ENCODE measurements at regions not wholly inside any gene's neighbourhood (a gene's known extent, or its start where the extent isn't known, plus 50 kb on each side); places are given as distances from the start of the nearest gene placed in this dataset.
A peak's percentile ranks its signal among the peaks of the same experiment; 100 is the strongest.
"Not testable (repeated sequence)": the region's sequence is repeated elsewhere in the genome, so short reads cannot be mapped to it uniquely, and the experiment has no call there.

- peak; percentile 91 to 92 for DNase-seq
Measured at GRCh38 chr3:153221748-153222162, 59.7 kb downstream of the RAP2B start.

GRCh38 chr3:153226877-153227276 lies 64.9 kb downstream of the RAP2B start:
- not testable (repeated sequence) for DNase-seq

GRCh38 chr3:153230427-153230826 lies 68.4 kb downstream of the RAP2B start:
- not testable (repeated sequence) for DNase-seq

DNA sequence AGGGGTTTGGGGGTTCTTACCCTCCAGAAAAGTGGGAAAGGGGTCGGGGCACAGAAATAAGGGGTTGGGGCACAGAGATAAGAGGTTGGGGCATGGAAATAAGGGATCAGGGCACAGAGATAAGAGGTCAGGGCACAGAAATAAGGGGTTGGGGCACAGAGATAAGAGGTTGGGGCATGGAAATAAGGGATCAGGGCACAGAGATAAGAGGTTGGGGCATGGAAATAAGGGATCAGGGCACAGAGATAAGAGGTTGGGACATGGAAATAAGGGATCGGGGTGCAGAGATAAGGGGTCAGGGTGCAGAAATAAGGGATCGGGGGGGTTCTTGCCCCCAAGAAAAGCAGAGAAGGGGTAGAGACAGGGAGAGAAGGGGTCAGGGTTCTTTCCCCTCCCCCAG lies 69.2 kb downstream of the RAP2B start:
- DNase-seq = not testable (repeated sequence)

DNA sequence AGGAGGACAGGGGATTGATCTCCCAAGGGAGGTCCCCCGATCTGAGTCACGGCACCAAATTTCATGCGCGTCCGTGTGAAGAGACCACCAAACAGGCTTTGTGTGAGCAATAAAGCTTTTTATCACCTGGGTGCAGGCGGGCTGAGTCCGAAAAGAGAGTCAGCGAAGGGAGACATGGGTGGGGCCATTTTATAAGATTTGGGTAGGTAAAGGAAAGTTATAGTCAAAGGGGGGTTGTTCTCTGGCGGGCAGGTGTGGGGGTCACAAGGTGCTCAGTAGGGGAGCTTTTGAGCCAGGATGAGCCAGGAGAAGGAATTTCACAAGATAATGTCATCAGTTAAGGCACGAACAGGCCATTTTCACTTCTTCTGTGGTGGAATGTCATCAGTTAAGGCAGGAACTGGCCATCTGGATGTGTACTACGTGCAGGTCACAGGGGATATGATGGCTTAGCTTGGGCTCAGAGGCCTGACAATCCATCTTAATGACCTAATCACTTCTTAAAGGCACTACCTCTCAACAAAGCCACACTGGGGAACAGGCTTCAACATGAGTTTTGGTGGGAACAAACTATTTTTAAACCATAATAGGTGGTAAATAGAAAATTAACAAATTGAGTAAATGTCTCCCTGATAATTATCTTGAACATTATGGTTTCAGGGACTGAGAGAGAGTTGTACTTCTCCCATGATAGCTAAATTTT lies 70.2 kb downstream of the RAP2B start:
- not testable (repeated sequence) for DNase-seq

DNA sequence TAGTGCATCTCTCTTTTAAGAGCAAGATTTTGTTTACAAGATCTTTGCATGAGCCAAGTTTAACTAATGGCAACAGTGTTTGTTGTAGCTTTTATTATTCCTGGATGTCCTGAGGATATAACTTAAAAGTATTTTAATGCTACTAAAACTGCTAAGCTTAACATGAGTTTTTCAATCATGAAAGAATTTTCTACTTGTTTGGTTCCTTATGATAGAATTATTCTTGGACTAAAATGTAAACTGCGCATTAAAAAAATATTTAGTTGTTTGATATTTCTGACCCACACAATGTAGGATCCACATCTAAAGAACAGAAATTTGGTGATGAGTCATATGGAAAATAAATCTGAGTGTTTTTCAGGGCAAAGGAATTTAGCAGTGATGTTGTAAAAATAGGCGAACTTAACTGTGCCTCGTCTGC lies 70.8 kb downstream of the RAP2B start:
- DNase-seq = no peak

GRCh38 chr3:153233986-153234385 lies 72.0 kb downstream of the RAP2B start:
- no peak for DNase-seq

DNA sequence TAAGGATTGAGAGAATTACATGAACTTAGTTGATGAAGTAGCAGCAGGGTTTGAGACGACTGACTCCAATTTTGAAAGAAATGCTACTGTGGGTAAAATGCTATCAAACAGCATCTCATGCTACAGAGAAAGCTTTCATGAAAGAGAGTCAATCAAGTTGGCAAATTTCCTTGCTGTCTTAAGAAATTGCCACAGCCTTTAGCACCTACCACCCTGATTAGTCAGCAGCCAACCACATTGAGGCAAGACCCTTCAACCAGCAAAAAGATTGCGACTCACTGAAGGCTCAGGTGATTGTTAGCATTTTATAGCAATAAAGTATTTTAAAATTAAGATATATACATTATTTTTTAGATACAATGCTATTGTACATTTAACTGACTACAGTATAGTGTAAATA lies 80.9 kb downstream of the RAP2B start:
- peak in 1 of 2 donors; percentile 39 for DNase-seq

- no peak for DNase-seq
Measured at GRCh38 chr3:153244961-153245360, 82.9 kb downstream of the RAP2B start.

GRCh38 chr3:153245661-153246060 lies 83.6 kb downstream of the RAP2B start:
- no peak for DNase-seq

DNA sequence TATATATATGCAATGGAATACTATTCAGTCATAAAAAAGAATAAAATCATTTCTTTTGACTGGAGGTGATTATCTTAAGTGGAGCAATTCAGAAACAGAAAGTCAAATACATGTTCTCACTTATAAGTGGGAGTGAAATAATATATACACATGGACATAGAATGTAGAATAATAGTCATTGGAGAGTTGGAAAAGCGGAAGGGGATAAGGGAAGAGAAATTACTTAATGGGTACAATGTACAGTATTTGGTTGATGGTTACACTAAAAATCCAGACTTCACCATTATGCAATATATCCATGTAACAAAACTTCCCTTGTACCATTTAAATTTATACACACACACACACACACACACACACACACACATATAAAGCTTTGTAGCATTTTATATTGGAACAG lies 84.3 kb downstream of the RAP2B start:
- DNase-seq = no peak

DNA sequence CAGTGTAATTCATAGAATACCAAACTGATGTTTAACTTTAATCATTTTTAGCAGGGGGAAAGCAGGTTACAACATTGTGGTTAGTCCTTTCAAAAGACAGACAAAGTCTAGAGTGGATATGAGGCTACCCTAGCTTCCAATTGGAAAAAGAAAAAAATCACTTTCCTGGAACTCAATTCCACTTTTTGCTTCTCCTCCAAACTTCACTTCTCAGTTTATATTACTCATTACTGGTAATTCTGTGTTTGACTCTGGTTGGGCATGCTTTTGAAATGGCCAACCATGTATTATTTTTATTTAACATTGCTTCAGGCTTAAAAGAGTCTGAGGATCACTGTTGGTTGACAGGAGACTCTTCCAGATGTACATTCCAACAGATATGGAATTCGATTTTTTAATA lies 84.8 kb downstream of the RAP2B start:
- DNase-seq = no peak

GRCh38 chr3:153247331-153248330 lies 85.6 kb downstream of the RAP2B start:
- no peak for DNase-seq

- not testable (repeated sequence) for DNase-seq
Measured at GRCh38 chr3:153248835-153249234, 86.8 kb downstream of the RAP2B start.

DNA sequence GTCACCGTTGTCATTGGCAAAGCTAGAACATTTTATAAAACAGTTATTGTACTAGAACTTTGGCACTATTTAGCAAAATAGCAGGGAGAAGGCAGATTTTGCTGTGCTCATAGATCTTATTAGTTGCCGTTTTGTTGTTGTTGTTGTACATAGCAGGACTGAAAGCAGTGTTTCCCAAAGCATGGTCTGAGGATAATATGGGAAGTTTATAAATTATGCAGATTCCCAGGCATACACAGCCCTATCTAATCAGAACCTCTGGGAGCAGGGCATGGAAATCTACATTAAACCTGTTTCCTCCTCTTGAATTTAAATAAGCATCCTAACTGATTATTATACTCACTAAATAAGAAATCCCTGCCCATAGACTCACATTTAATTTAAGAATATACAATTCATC lies 87.9 kb downstream of the RAP2B start:
- DNase-seq = no peak

DNA sequence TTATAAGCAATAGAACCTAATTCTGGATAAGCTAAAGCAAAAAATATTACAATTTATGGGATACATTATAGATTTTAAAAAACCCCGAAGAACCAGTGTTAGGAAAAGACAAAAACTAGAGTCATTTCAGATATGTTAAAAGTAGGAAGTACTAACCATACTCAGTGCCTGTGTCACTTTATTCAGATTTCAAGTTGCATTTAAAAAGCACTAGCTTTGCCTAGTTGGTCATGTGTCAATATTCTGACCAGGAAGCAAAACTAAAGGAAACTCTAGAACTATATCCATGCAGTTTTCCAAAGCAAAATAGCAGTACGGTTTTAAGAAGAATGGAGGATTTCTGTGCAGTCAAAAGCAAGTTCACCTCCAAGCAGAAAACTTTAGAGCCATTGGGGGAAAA lies 88.4 kb downstream of the RAP2B start:
- no peak for DNase-seq

GRCh38 chr3:153252963-153253362 lies 90.9 kb downstream of the RAP2B start:
- DNase-seq = no peak

GRCh38 chr3:153254361-153254760 lies 92.3 kb downstream of the RAP2B start:
- no peak for DNase-seq

GRCh38 chr3:153257673-153258351 lies 95.8 kb downstream of the RAP2B start:
- no peak for DNase-seq

DNA sequence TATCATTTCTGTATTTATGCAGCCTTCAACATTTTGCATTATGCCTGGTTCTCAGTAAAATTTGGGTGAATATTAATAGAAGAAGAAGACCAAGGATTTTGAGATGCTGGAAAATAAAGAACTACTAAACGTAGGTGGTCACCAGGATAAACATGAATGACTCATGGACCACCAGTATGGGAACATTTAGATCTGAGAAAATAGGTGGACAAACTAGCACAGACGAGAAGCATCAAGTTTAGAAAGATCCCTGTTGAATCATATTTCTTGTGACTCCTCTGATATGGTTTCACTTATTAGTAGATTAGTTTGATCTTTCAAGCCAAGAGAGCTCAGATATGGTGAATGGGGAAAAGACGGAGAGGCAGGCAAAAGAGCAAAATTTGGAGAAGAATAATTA lies 97.9 kb downstream of the RAP2B start:
- no peak for DNase-seq

DNA sequence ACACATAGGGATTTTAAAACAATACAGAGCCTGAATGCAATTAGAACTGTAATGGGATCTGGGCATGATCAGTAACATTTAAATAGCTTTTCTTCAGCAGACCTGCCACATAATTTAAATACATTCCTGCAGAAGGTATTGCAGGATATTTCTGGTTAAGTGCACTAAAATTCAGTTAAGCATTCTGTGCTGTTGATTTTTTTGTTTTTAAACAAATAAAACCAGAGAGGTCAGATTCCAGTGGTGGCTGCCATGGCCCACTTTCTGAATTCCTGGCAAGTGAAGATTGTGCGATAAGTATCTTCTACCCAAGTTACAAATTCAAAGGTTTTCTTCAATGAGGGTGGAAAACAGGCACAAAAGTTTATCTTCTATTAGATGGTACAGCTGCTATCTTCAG lies 98.7 kb downstream of the RAP2B start:
- DNase-seq = no peak

- no peak for DNase-seq
Measured at GRCh38 chr3:153266619-153267018, 104.6 kb downstream of the RAP2B start.

- no peak for DNase-seq
Measured at GRCh38 chr3:153268564-153269279, 106.7 kb downstream of the RAP2B start.

Measured in CD4-positive, alpha-beta T cell treated with Interleukin-4 for 1 hour (primary cell).